NCI-H774 (cell line): ENCODE measurements at regions not wholly inside any gene's neighbourhood (a gene's known extent, or its start where the extent isn't known, plus 50 kb on each side); places are given as distances from the start of the nearest gene placed in this dataset.

Experiments
- DNase-seq: peaks from one replicate; lab custom pipeline; 2025; lab: John Stamatoyannopoulos, UW

DNA sequence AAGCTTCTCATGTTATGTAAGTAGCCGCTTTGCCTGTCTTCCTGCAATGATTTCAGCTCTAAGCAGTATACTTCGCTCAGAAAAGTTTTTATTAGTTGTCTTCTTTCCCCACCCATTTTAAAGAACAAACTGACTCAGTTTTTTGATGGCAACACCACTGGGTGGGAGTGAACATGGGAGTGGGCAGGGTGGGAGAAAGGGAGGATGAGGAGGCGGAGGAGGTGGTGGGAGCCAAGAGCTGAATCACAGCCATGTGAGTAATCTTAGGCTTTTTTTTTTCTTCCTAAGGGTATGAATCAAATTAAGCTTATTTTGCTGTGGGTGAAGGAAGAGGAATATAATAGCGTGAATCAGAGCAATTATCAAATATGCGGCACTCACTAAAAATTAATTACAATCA is 574.3 kb upstream of the DIPK2B start:
- no peak for DNase-seq

DNA sequence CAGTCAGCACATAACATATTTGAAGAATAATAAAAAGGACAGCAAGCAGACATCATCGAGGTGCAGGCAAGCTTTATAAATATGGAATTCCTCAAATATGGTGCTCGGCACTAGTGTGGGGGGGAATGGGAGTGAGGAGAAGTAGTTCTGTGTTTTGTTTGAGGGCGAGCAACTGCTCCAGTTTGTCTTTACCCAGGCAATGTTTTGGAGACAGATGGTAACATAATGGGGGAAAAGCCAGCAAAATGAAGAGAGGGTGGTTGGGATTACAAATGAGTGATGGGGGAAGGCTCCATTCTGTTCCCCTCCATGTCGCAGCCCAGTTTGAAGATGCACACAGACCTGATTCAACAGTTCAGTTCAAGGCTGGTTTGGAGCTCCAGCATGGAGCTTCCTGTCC is 572.9 kb upstream of the DIPK2B start:
- DNase-seq = no peak

DNA sequence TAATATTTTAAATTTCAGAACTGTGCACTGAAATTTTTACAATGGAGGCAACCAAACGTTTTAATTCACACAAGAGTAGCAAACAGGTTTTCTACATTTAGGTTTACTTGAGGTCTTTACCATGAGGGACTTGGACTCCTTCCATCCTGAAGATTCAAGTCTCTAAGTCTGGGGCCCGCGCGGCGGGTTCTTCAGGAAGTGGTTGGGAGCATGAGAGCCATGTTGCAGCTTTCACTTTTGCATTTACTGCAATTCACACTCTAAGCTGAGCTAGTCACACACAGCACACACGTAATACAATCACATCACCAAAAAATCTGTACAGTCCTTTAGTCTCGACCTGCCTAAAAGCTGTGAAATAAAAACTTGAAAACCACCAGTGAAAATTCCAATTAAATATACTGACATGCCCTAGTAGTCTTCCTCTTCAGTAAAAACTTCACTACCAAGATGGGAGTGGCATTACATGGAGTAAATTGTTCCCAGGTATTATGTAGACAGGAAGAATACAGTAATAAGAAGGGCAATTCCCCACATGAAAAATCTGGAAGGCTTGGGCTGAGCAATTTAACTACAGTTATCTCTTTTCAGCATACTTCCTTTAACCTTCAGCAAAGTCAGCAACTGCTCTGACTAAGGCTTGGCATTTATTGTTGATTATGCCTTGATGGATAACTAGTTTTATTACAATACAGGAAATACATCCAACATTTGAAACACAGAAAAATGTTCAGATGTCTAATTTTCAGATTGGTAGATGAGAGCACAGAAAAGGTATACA is 571.1 kb upstream of the DIPK2B start:
- no peak for DNase-seq

DNA sequence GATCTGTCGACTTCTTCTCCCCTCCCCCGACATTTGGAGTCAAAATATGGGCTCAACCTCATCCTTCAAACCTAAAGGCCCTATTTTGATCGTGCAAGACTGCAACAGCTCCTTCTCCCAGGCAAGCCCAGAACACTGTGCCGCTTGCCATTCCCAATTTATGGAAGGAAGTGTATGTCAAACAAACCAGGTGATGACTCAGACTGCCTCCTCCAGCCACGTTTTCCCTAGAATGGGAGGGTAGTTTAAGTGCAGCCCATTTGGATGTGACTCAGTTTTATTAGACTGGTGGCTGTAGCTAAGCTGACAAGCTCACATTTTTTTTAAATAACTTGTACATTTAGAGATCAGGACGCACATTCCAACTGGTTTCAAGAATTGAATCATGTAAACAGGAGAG is 570.4 kb upstream of the DIPK2B start:
- no peak for DNase-seq

DNA sequence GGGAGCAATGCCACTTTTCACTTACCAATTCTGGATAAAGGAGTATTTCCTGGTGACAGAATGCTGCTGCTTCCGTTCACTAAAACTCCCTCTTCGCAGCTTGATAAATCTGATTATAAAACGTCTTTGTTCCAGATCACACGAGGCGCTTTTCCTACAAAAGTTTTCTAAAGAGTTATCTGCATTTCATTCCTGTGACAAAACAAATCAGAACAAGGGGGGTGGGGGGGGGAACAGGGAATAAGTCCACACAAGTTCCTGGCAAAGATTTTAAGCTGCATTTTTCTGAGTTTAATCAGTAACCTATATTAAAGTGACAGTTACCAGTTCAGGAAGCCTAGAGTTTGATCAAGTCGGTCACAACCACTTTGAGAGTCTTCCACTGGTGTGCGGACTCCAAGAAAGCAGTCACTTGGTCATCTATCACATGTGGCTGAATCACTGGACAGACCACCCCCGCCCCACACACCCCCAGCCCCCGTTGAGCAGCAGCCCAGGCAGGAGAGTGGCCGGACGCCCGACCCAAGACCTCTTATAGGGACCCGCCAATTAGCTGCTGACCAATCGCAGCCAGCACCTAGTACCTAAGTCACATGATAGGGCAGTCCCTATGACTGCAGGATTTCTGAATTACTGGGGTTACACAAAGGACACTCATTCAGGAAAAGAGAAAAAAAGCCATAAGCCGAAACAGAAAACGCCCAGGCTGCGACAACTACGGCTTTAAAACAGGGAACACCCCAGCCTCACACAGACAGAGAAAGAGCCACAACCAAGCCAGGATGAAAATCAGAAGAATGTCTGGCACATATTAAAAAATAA is 569.3 kb upstream of the DIPK2B start:
- no peak for DNase-seq

DNA sequence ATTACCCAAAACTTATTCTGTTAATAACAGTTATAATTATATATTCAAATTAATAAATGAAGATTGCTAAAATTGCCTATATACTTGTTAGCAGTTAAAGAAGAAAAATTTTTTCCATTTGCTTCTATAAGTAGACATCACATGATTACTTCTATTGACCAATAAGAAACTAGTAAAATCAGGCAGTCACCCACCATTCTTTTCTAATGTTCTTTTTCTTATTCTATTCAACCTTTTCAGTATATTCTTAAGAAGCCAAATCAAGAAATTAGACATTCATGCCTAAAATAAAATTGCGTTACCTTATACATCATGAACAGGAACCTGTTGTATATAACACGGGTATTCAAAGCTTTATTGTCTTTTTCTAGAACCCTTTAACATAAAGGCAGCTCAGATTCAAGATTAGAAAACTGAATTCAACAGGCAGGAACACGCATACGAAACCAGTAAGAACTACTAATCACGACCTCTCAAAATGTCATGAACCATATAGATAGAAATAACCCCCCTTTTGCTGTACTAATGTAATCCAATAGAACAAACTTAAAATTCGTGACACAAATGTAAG is 568.1 kb upstream of the DIPK2B start:
- no peak for DNase-seq

DNA sequence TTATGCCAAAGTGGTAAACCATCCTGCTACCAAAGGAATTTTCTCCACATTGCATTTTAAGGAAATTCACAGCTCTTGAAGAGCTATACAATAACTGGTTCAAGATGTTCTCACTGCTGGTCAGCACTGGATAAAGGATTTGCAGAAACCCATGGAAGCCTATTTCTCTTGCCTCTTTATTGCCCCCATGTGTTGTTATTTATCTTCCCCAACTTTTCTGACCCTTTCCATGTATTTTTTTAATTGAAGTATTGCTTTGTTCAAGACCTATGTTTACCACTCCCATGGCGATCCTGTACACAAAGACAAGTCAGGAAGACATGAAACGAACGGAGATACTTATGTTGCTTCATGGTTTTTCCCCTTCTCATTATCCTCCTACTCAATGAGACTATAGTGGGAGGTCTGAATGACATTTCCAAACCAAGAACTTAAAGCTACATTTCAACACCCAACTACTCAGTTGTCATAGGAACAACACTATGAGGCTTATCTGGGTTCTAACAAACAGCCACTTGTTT is 566.4 kb upstream of the DIPK2B start:
- DNase-seq = no peak

DNA sequence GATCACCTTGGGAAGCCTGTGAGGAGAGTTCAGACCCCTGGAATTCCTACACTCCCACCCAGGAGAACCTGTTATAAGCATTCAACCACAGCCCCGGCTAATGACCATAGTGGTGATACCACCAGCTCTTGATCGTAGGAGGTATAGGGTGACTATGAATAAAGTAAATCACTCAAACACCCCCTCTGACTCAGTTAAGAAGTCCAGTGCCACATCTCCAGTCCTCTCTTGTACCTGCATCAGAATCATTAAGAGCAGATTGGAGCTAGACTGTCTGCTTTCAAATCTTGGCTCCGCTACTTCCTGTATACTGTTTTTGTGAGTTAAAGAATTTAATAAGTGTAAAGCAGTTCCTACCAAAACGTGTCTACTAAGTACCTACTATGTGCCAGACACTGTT is 565.1 kb upstream of the DIPK2B start:
- DNase-seq = no peak

DNA sequence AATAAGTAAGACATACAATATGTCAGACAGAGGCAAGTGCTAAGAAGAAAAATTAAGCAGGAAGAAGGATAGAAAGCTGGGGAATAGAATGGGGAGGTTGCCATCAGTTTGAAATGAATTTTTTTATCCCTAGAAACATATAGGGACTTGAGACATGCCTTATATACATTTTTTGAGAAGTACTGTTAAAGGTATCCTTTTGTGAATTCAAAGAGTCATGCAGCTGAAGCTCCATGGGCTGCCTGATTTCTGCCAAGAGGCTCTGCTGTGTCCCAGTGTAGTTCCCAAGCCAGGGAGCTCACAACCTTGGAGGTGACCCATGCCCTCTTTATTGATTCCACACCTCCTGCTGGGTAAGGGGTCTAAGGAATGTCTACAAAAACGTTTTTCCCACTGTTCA is 564.6 kb upstream of the DIPK2B start:
- no peak for DNase-seq

DNA sequence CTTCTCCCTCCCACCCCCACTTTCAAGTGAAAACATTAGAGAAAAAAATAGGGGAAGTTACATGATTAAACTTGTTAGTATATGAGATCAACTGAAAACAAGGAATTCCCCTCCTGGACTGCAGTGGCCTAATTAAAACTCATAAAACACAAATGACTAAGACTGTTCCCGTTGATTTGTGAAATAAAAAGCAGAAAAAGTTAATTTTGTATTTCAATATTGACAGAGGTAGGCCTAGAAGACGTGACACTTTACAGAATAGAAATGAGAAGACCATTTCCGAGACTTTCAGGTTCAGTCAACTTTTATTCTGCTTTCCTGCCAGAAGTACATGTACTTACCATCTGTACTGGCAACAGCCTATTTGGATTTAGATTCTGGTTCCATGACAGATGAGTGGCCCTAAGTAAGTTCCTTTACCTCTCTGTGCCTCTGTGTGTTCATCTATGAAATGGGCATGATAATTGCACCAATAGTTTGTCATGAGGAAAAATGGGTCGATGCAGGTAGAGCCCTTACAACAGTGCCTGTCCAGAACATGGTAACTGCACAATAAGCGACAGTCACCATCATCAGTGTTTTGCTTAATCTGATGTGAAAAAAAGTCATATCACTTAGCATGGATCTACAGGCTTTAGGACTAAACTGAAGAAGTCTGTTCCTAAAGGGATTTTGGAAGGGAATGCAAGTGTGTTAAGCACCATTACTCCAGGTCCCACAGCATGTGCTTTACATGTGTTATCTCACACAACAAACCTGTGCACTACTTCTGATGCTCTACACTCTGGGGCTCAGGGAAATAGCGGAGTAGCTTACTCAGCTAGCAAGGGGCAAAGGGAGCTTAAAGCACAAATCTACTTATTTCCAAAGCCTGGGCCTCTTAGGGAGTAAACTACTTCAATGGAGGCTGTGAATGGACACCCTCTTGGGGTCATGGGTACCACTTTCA is 562.3 kb upstream of the DIPK2B start:
- DNase-seq = no peak

DNA sequence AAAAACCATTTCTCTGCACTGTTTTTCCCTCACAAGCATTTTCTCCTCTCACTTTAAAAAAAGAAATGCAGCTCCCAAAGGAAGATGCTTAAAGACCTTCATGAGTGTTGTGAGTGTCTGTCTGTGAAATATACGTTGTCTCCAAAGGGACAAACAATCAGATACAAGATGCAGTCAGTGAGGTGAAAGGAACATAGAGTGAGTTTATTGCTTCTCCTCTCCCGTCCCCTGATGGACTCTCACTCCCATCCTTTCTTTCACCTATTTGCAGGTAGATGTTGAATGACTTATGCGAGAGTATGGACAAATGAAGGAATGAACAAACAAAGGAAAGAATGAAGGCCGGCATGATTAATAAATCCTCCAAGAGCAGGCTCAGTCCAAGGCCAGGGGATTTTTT is 561.2 kb upstream of the DIPK2B start:
- DNase-seq = no peak

DNA sequence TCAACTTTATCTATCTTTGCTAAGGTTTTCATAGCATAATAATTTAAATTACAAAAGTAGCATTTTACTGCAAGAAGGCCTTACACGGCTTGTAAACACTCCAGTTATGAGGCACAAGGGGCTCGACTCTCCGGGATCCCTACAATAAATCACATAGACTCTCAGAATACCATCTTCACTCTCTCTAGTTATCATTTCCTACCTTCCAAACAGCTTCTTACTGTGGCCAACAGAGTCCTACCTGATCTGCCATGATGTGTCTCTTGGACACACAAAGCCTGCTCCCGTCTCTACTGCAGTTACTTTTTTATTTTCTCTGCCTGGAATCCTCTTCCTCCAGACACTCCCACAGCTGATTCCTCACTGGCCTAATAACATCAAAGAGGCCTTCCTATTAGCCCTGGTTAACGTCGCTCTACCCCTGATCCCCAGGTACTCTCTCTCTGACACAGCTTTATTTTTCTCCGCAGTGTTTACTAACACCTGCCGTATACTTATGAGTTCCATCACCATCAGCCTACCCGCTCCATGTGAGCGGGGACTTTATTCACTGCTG is 559.6 kb upstream of the DIPK2B start:
- no peak for DNase-seq

DNA sequence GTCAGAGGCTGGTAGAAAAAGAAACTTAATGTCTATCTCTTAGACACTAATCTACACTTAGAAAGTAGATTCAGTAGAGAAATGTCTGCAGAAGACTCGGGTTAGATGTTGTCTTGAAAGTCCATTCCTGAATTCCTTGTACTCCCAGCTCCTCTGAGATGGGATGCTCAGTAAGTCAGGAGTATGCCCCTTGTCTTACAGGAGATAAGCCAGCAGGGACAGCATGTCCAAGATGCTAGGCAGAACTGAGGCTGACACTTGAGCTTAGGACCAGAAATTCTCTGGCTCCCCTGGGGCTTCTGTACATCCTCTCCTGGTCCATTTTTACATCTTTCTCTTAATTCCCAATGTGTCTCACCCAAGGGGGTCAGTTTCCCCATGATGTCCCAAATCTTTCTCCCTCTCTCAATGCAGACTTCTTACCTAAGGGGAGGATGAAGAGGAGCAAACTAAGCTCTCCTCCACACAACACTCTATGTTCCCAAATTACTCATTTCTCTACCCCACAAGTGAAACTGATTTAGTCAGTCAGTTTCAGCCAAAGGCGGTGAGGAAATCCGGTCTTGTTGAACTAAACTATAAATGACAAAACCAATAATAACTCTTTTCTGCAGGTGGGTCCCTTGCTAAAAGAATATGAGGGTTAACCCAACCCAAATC is 558.2 kb upstream of the DIPK2B start:
- DNase-seq = no peak

DNA sequence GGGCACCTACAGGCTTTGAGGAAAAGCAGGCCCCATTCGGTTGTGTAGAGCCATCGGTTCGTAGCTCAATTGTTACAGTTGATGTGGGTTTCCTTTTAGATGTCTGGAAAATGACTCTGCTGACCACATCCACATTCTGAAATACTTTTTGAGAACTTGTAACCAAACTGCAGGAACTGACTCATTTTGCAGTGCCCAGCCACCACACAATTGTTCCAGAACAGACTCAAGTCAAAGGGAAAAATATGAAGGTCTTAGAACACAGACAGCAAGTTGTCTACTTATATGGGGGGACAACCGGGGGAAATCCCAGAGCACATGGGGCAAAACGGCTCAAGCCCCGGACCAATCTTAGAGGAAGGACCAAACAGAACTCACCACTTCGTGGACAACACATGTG is 557.6 kb upstream of the DIPK2B start:
- no peak for DNase-seq

DNA sequence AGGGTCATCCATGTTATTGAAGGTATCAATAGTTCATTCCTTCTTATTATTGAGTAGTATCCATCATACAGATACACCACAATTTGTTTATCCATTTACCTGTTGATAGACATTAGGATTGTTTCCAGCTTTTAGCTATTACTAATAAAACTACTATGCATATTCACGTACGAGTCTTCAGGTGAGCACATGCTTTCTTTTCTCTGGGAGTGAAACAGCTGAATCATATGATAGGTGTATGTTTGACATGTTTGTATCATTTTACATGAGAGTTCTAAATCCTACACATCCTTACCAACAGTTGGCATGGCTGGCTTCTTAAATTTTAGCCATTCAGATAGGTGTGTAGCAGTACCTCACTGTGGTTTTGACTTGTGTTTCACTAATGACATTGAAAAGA is 556.6 kb upstream of the DIPK2B start:
- no peak for DNase-seq

DNA sequence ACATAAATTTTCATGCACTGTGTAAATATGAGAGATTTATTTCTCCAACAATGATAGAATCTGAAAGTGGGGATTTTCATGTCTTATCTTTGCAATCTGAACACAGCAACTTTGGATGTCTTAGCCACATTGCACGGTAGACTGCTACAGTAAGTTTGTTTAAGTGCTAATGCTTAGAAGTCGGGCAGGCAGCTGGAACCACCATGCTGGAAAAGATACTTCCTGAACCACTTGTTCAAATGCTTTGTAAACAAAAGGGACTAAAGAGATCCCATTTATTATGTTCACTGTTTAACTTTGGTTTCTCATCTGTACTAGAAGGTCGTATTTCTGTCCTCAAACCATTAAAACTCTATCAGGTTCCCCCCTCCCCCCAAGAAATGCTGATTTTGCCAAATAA is 555.9 kb upstream of the DIPK2B start:
- DNase-seq = peak; percentile 37

DNA sequence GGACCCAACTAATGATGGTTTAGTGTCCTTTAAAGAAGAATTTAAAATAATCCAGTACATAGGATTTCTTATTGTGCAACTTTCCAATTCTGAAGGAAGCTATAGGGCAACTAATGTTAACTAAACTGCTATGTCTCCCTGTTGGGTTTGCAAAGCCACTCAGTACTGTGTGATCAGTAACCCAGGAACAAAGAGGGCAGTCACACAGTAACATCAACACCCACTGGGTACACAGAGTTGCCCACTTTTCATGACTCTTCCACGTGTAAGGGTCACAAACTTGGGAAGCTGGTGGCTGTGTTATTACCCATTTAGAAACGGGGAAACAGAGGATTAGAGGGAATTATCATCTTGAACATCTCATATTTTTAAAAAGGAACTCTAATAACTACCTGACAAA is 555.0 kb upstream of the DIPK2B start:
- DNase-seq = no peak

DNA sequence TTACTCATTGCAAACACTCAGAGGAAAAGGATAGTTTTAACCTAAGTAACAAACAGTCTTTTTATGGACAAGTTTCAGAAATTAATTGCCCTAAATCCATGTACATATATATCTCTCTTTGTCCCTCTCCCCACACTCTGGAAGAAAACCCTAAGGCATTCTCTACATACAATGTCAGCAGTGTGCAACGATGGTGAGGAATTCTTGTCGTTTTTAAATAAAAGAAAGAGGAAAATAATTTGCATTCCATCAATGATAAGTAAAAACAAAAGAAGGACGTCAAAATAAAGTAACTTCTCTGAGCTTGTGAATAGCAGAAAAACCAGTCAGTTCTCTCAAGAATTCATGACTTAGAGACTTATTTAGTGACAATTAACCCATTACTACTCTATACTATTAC is 550.5 kb upstream of the DIPK2B start:
- DNase-seq = no peak

DNA sequence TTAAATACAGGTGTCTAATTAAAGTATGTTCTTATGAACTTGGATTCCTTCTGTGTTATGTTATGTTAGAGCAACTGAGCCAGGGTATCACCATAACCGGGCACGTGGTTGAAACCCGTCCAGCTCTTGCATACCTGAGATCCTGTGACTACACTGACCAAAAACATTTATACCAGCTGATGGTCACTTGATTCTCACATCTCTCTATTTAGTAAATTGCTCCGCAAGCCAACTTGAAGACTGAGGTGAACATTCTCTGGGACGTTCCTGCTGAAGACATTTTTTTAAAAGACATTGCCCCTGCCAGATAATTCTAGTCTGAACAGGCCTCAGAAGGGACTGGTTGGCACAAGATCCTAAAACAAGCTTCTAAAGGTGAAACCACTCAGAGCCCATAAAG is 550.0 kb upstream of the DIPK2B start:
- no peak for DNase-seq

DNA sequence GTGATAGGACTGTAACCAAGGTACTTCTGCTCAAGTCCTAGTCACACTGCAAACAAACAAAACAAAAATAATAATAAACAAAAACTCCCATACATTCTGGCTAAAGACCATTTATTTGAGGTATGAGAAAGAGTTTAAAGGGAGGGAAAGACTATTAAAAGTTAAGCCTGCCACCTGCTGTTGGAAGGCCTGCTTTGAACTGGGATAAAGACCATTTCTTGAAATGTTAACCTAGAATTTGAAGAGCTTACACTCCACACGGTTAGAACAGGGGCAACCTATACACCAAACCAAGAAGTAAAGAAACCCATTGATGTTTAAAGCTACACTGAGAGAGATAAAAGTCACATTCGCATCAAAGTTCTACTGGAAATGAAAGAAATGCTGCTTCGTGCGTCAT is 548.7 kb upstream of the DIPK2B start:
- DNase-seq = no peak

DNA sequence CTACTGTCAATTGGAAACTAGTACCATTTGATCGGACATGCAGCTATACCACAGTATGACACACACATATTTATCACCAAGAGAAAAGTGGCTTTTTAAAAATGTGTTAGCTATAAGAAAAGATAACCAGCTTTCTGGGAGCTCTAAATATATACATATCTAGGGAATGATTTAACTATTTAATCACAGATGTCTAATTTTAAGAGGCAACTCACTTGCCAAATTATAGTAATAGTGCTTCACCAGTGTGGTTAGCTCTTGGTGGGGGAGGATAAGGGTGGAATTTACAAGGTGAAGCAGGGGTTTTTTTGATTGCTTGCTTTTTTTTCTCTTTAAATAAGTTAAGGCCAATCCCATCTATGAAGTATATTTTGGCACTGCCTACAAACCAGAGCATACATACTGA is 547.7 kb upstream of the DIPK2B start:
- no peak for DNase-seq
